Trophoblast cell (in vitro differentiated cells and primary cell): ENCODE measurements at regions not wholly inside any gene's neighbourhood (a gene's known extent, or its start where the extent isn't known, plus 50 kb on each side); places are given as distances from the start of the nearest gene placed in this dataset.
A peak's percentile ranks its signal among the peaks of the same experiment; 100 is the strongest.

Source experiments
- DNase-seq, 2 donors: peaks; one replicate each; pipeline ENCODE4 v3.0.0-alpha.2; 2016
- H2AFZ ChIP-seq: 2 replicates; pipeline ENCODE4 v1.6.1; 2013; ENCODE audit warnings: low read length, moderate library complexity, mild to moderate bottlenecking; ENCODE audit not compliant: insufficient read depth, poor library complexity
- H2AK5ac ChIP-seq: 2 replicates; pipeline ENCODE4 v1.6.1; 2013; ENCODE audit warnings: mild to moderate bottlenecking, low read length
- H2BK120ac ChIP-seq: 2 replicates; pipeline ENCODE4 v1.6.1; 2013; ENCODE audit warnings: low read length, mild to moderate bottlenecking, moderate library complexity; ENCODE audit not compliant: insufficient read depth, poor library complexity
- H2BK12ac ChIP-seq: 2 replicates; pipeline ENCODE4 v1.6.1; 2013; ENCODE audit warnings: mild to moderate bottlenecking, low read length, moderate library complexity
- H2BK5ac ChIP-seq: 2 replicates; pipeline ENCODE4 v1.6.1; 2013; ENCODE audit warnings: low read length, low read depth, moderate library complexity, mild to moderate bottlenecking; ENCODE audit not compliant: poor library complexity
- H3K14ac ChIP-seq: 2 replicates; pipeline ENCODE4 v1.6.1; 2013; ENCODE audit warnings: mild to moderate bottlenecking, low read length
- H3K18ac ChIP-seq: 2 replicates; pipeline ENCODE4 v1.6.1; 2013; ENCODE audit warnings: mild to moderate bottlenecking, low read length
- H3K23ac ChIP-seq: 2 replicates; pipeline ENCODE4 v1.6.1; 2013; ENCODE audit warnings: low read length
- H3K27ac ChIP-seq: 2 replicates; pipeline ENCODE4 v1.5.1; 2013; ENCODE audit warnings: low read depth, mild to moderate bottlenecking, inconsistent platforms, low read length, moderate library complexity
- H3K27me3 ChIP-seq: 2 replicates; pipeline ENCODE4 v1.6.1; 2013; ENCODE audit warnings: inconsistent platforms, mild to moderate bottlenecking, low read length, moderate library complexity; ENCODE audit not compliant: insufficient read depth
- H3K36me3 ChIP-seq, 2 experiments: 1 replicate in 1 of 2; 2 replicates in 1 of 2; pipeline ENCODE4 v1.6.1; 2013; ENCODE audit warnings: low read length in 2 of 2, mild to moderate bottlenecking in 2 of 2, moderate library complexity in 1 of 2; ENCODE audit not compliant: insufficient read depth in 2 of 2, control insufficient read depth in 1 of 2
- H3K4ac ChIP-seq: 2 replicates; pipeline ENCODE4 v1.6.1; 2013; ENCODE audit warnings: low read depth, mild to moderate bottlenecking, low read length, moderate library complexity
- H3K4me1 ChIP-seq, 2 experiments: 1 replicate in 1 of 2; 2 replicates in 1 of 2; pipeline ENCODE4 v1.6.1; 2013; ENCODE audit warnings: low read length in 2 of 2, mild to moderate bottlenecking in 2 of 2, moderate library complexity in 1 of 2; ENCODE audit not compliant: insufficient read depth in 2 of 2, control insufficient read depth in 1 of 2
- H3K4me2 ChIP-seq: 2 replicates; pipeline ENCODE4 v1.6.1; 2013; ENCODE audit warnings: inconsistent platforms, mild to moderate bottlenecking, low read length, moderate library complexity
- H3K4me3 ChIP-seq: 2 replicates; pipeline ENCODE4 v1.5.1; 2013; ENCODE audit warnings: mild to moderate bottlenecking, low read depth, low read length, inconsistent platforms
- H3K79me1 ChIP-seq: one replicate; pipeline ENCODE4 v1.6.1; 2013; ENCODE audit warnings: low read length
- H3K79me2 ChIP-seq: 2 replicates; pipeline ENCODE4 v1.6.1; 2013; ENCODE audit warnings: low read length, mild to moderate bottlenecking; ENCODE audit not compliant: control insufficient read depth, insufficient read depth, poor library complexity
- H3K9ac ChIP-seq: 2 replicates; pipeline ENCODE4 v1.6.1; 2013; ENCODE audit warnings: mild to moderate bottlenecking, low read length
- H3K9me3 ChIP-seq: 2 replicates; pipeline ENCODE4 v1.6.1; 2013; ENCODE audit warnings: low read depth, mild to moderate bottlenecking, control low read depth, inconsistent platforms, low read length; ENCODE audit not compliant: insufficient read depth
- H4K12ac ChIP-seq: 2 replicates; pipeline ENCODE4 v1.6.1; 2013; ENCODE audit warnings: low read depth, mild to moderate bottlenecking, low read length, moderate library complexity
- H4K8ac ChIP-seq: 2 replicates; pipeline ENCODE4 v1.6.1; 2013; ENCODE audit warnings: low read depth, mild to moderate bottlenecking, low read length, moderate library complexity
- H4K91ac ChIP-seq: one replicate; pipeline ENCODE4 v1.6.1; 2013; ENCODE audit warnings: low read depth, mild to moderate bottlenecking, low read length, moderate library complexity
- WGBS: extraction: QIAGEN DNeasy Blood & Tissue Kit; methylation state at CpG from one replicate; pipeline ENCODE4 v1.1.7; 2013; ENCODE audit warnings: missing lambda C conversion rate; ENCODE audit not compliant: insufficient read length, insufficient coverage; ENCODE audit errors: extremely low coverage; 5-methylcytosine and 5-hydroxymethylcytosine counted together

DNA sequence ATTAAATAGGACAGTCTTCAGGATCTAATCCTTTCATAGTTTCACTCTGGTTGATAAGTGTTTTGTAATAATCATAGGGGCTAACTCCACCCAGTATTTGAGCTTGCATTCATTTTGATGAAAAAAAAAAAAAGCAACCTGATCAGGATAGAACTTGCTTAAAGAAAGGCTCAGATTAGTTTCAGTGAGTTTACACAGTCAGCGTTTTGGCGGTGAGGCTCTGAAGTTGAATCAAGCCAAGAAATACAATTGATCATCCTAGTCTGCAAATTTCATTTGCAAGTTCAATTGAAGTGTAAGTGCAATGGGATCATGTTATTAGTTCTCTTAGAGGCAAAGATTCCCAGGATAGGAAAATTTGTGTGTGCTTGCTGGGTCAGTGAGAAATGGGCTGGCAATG is 159.7 kb upstream of the ELL2 start:
- H4K8ac ChIP-seq, result no peak overlapping the region
- no peak overlapping the region for H2AK5ac ChIP-seq
- H3K36me3 ChIP-seq, result no peaks in the 10 kb centered on the region
- no CpG with 5 or more reads among the region's 2 CpGs for WGBS
- H3K9ac ChIP-seq, result no peak overlapping the region
- H2BK12ac ChIP-seq, result no peak overlapping the region
- no peaks in the 10 kb centered on the region for H3K4me1 ChIP-seq
- H3K27me3 ChIP-seq, result no peaks in the 10 kb centered on the region
- DNase-seq, result no peak
- H4K91ac ChIP-seq, result no peak overlapping the region
- H2BK5ac ChIP-seq, result no peak overlapping the region
- no peak overlapping the region for H3K14ac ChIP-seq
- H2BK120ac ChIP-seq, result no peak overlapping the region
- H3K23ac ChIP-seq, result no peak overlapping the region
- H3K18ac ChIP-seq, result no peak overlapping the region
- no peak overlapping the region for H3K27ac ChIP-seq
- no peaks in the 10 kb centered on the region for H3K79me2 ChIP-seq
- no peak overlapping the region for H3K4ac ChIP-seq
- H2AFZ ChIP-seq, result no peak overlapping the region
- H3K9me3 ChIP-seq, result no peaks in the 10 kb centered on the region
- no peaks in the 10 kb centered on the region for H3K79me1 ChIP-seq
- no peak overlapping the region for H3K4me2 ChIP-seq
- H3K4me3 ChIP-seq, result no peak overlapping the region
- no peak overlapping the region for H4K12ac ChIP-seq

DNA sequence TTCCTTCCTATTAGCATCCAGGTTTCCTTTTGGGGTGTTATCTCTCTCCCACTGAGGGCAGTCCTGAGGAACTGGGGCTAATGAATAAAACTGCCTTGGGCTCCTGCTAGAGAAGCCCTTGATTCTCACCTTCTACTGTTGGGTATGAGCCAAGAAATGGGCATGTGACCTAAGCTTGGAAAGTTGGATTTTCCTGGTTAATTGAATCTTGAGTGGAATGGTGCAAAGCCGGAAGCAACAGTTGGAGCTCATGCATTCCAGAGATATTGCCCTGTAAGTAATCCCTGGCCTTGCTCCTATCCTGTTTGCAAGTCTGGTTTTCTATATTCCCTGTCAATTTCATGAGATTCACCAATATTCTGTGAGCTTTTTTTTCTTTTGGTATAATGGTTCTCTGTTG is 158.5 kb upstream of the ELL2 start:
- Histone ChIP-seq H3K9ac (no peak overlapping the region), H3K79me1 (no peaks in the 10 kb centered on the region), H3K4me2 (no peak overlapping the region), H3K79me2 (no peaks in the 10 kb centered on the region), H2AK5ac (no peak overlapping the region), H3K4me3 (no peak overlapping the region), H2AFZ (no peak overlapping the region), H3K4me1 (no peaks in the 10 kb centered on the region), H4K8ac (no peak overlapping the region), H3K27ac (no peak overlapping the region), H3K18ac (no peak overlapping the region), H4K12ac (no peak overlapping the region), H4K91ac (no peak overlapping the region), H3K36me3 (no peaks in the 10 kb centered on the region), H3K23ac (no peak overlapping the region), H3K4ac (no peak overlapping the region), H3K14ac (no peak overlapping the region), H2BK5ac (no peak overlapping the region), H2BK120ac (no peak overlapping the region), H3K27me3 (no peaks in the 10 kb centered on the region), H2BK12ac (no peak overlapping the region), H3K9me3 (no peaks in the 10 kb centered on the region)
- DNase-seq, result peak in 1 of 2 donors; percentile 13
- no CpG with 5 or more reads among the region's 1 CpG for WGBS

DNA sequence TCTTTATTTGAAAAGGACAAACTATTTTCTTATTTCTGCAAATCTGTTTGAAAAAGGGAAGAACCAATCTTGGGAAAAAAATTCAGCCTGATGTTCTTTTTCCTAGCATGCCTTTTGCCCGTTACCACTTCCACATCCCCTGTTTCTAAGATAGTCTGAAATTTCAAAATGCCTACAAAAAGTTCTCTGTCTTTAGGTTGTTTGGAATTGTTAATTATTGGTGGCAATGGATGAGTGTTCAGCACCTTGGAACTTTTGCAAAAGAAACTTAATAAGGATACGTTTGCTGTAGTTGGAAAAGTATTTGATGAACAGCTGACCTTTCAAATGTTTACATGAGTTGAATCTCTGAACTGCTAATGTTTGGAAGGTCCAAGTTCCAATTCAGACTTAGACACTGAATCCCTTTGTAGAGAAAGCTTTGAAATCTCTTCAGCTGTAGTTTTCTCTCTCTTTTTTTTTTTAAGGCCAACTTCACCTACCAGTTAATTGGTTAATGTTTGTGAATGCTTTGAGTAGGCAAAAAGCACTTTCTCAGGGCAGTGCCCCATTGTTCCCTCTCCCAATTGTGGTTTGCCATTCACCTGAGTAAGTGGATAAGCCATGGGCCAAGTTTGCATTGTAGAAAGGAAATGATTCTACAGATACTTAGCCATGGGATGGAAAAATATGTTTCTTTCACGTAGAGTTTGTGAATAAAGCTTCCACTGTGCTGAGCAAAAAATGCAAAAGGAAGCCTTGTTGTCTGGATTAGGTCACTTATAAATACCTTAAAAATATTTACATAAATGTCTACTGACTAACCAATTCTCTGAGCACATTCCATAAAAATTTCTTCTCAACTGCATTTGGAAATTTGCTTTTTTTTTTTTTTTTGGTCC is 156.4 kb upstream of the ELL2 start:
- Histone ChIP-seq H2AFZ (no peak overlapping the region), H2BK120ac (no peak overlapping the region), H3K27me3 (no peaks in the 10 kb centered on the region), H3K14ac (no peak overlapping the region), H2AK5ac (no peak overlapping the region), H3K79me1 (no peaks in the 10 kb centered on the region), H4K12ac (no peak overlapping the region), H3K27ac (no peak overlapping the region), H3K23ac (no peak overlapping the region), H3K18ac (no peak overlapping the region), H3K4ac (no peak overlapping the region), H3K36me3 (no peaks in the 10 kb centered on the region), H3K9me3 (no peaks in the 10 kb centered on the region), H3K4me1 (no peaks in the 10 kb centered on the region), H3K4me2 (no peak overlapping the region), H2BK12ac (no peak overlapping the region), H3K4me3 (no peak overlapping the region), H2BK5ac (no peak overlapping the region), H3K9ac (no peak overlapping the region), H4K91ac (no peak overlapping the region), H4K8ac (no peak overlapping the region), H3K79me2 (no peaks in the 10 kb centered on the region)
- DNase-seq, result peak in 1 of 2 donors; percentile 69
- WGBS, result no CpG with 5 or more reads among the region's 3 CpGs

- no CpG with 5 or more reads among the region's 1 CpG for WGBS
- Histone ChIP-seq H3K4me3 (no peak overlapping the region), H3K18ac (no peak overlapping the region), H4K8ac (no peak overlapping the region), H2AFZ (no peak overlapping the region), H3K4ac (no peak overlapping the region), H3K4me1 (no peaks in the 10 kb centered on the region), H2AK5ac (no peak overlapping the region), H3K14ac (no peak overlapping the region), H3K9me3 (no peaks in the 10 kb centered on the region), H4K12ac (no peak overlapping the region), H2BK120ac (no peak overlapping the region), H3K27me3 (no peaks in the 10 kb centered on the region), H3K36me3 (no peaks in the 10 kb centered on the region), H3K4me2 (no peak overlapping the region), H2BK5ac (no peak overlapping the region), H4K91ac (no peak overlapping the region), H2BK12ac (no peak overlapping the region), H3K79me1 (no peaks in the 10 kb centered on the region), H3K79me2 (no peaks in the 10 kb centered on the region), H3K9ac (no peak overlapping the region), H3K27ac (no peak overlapping the region), H3K23ac (no peak overlapping the region)
- no peak for DNase-seq
Observed at GRCh38 chr5:96115147-96115807, 153.6 kb upstream of the ELL2 start.
